ENCODE measurements at regions not wholly inside any gene's neighbourhood (a gene's known extent, or its start where the extent isn't known, plus 50 kb on each side); places are given as distances from the start of the nearest gene placed in this dataset.

GRCh38 chr13:33464345-33464744 is 178.8 kb upstream of the STARD13 start:
- Histone ChIP-seq H3K9me3 (no peaks in the 10 kb centered on the region), H3K36me3 (no peaks in the 10 kb centered on the region), H3K4me3 (no peak overlapping the region), H3K27ac (no peak overlapping the region), H3K27me3 (no peaks in the 10 kb centered on the region), H3K9ac (ENCODE audit: low read depth in 2 of 2, low read length in 2 of 2) (no peak overlapping the region), H3K4me1 (no peaks in the 10 kb centered on the region)
- no peak for TF ChIP-seq CTCF (IDR thresholded peaks at IDR 0.05)
- no peak for DNase-seq
- intact Hi-C loops (cut with DNase I): no loop called here

DNA sequence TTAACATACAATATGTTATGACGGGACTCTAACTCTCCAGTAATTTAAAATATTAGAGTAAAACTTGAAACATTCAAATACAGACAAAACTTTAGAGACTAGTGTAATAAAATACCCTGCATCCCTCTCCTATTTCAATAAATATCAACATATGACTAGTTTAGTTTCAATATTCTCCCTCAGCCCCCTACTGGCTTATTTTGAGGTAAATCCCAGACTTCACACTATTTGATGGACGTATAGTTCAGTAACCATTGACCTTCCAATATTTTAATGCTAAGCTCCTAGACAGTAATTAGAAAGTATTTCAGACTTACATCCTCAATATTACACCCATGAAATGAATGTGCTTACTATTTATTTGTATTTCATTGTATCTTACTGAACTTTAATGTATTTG is 180.7 kb upstream of the STARD13 start:
- no peak overlapping the region for H3K4me3 ChIP-seq
- intact Hi-C loops (cut with DNase I): no loop called here
- no peak overlapping the region for H3K27ac ChIP-seq
- TF ChIP-seq CTCF (IDR thresholded peaks at IDR 0.05): no peak
- no peak overlapping the region for H3K9ac ChIP-seq (ENCODE audit: low read depth in 2 of 2, low read length in 2 of 2)
- no peak for DNase-seq
- H3K27me3 ChIP-seq: no peaks in the 10 kb centered on the region
- H3K36me3 ChIP-seq: no peaks in the 10 kb centered on the region
- H3K9me3 ChIP-seq: no peaks in the 10 kb centered on the region
- H3K4me1 ChIP-seq: no peaks in the 10 kb centered on the region

DNA sequence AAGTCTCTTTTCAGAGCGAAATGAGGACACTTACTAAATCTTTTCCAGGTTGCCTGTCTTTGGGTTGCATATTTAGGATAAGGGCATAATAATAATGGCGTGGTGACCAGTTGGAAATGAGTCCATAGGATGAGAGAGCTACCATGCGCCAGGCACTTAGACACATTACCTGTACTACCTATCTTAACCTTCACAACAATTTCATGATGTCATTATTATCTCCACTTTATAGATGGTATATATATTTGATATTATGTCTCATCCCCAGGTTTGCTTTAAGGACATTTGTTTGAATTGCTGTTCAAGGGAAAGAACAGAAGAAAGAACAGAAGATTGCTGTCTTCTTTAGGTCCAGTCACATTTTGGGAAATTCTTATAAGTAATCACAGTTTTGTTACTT is 182.0 kb upstream of the STARD13 start:
- H3K4me1 ChIP-seq: no peaks in the 10 kb centered on the region
- TF ChIP-seq CTCF (IDR thresholded peaks at IDR 0.05): no peak
- H3K9ac ChIP-seq (ENCODE audit: low read depth in 2 of 2, low read length in 2 of 2): no peak overlapping the region
- no peaks in the 10 kb centered on the region for H3K36me3 ChIP-seq
- no peak overlapping the region for H3K4me3 ChIP-seq
- H3K9me3 ChIP-seq: no peaks in the 10 kb centered on the region
- no peak overlapping the region for H3K27ac ChIP-seq
- DNase-seq: no peak
- intact Hi-C loops (cut with DNase I): no loop called here
- H3K27me3 ChIP-seq: no peaks in the 10 kb centered on the region

GRCh38 chr13:33471204-33471603 is 185.6 kb upstream of the STARD13 start:
- no peak for DNase-seq
- intact Hi-C loops (cut with DNase I): no loop called here

DNA sequence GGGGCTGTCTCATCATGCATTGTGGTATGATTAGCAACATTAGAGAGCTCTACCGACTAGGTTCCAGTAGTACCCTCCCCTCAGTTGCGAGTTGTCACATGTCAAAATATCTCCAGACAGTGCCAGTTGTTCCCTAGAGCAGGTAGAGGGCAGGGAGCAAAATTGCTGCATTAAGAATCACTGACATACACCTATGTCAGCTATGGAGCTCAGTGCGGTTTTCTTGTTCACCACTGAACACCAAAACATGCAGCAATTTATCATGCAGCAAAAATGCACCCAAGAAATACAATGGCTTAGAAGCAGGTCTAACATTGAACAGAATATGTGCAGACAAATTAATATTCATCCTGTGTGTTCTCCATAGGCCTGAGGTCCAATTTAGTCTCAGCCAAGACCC is 186.9 kb upstream of the STARD13 start:
- intact Hi-C loops (cut with DNase I): no loop called here
- no peak overlapping the region for H3K9ac ChIP-seq (ENCODE audit: low read depth in 2 of 2, low read length in 2 of 2)
- H3K4me3 ChIP-seq: no peak overlapping the region
- DNase-seq: no peak
- TF ChIP-seq CTCF (IDR thresholded peaks at IDR 0.05): no peak
- no peak overlapping the region for H3K27ac ChIP-seq
- no peaks in the 10 kb centered on the region for H3K4me1 ChIP-seq
- H3K9me3 ChIP-seq: no peaks in the 10 kb centered on the region
- no peaks in the 10 kb centered on the region for H3K36me3 ChIP-seq
- no peaks in the 10 kb centered on the region for H3K27me3 ChIP-seq

More at GRCh38 chr13:33471204-33471603, 185.6 kb upstream of the STARD13 start:
- H3K36me3 ChIP-seq: no peaks in the 10 kb centered on the region
- H3K9me3 ChIP-seq: no peaks in the 10 kb centered on the region
- TF ChIP-seq CTCF (IDR thresholded peaks at IDR 0.05): no peak
- no peak overlapping the region for H3K27ac ChIP-seq
- no peak overlapping the region for H3K4me3 ChIP-seq
- no peaks in the 10 kb centered on the region for H3K4me1 ChIP-seq
- H3K27me3 ChIP-seq: no peaks in the 10 kb centered on the region
- H3K9ac ChIP-seq (ENCODE audit: low read depth in 2 of 2, low read length in 2 of 2): no peak overlapping the region

DNA sequence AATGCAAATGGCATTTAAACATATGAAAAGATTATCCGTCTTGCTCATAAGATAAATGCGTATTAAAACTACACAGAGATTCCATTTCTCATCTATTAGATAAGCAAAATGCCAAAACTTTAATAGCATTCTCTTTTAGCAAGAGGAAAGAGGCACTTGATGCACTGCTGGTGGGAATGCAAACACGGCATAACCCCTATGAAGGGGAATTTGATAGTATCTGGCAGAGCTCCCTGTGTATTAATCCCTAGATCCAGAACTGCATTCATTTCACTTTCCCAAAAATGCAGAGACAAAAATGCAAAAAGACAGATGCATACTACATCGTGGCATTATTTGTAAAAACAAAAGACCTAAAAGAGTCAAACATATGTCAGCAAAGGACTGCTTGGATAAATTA is 193.6 kb upstream of the STARD13 start:
- Histone ChIP-seq H3K4me3 (no peak overlapping the region), H3K27ac (no peak overlapping the region), H3K4me1 (no peaks in the 10 kb centered on the region), H3K9me3 (no peaks in the 10 kb centered on the region), H3K27me3 (no peaks in the 10 kb centered on the region), H3K36me3 (no peaks in the 10 kb centered on the region), H3K9ac (ENCODE audit: low read depth in 2 of 2, low read length in 2 of 2) (no peak overlapping the region)
- no peak for DNase-seq
- intact Hi-C loops (cut with DNase I): no loop called here
- no peak for TF ChIP-seq CTCF (IDR thresholded peaks at IDR 0.05)
